ENCODE measurements at regions not wholly inside any gene's neighbourhood (a gene's known extent, or its start where the extent isn't known, plus 50 kb on each side); places are given as distances from the start of the nearest gene placed in this dataset.

GRCh38 chr18:71374294-71375000, 1085.6 kb downstream of the SOCS6 start:
- TF ChIP-seq, protein P1, sequence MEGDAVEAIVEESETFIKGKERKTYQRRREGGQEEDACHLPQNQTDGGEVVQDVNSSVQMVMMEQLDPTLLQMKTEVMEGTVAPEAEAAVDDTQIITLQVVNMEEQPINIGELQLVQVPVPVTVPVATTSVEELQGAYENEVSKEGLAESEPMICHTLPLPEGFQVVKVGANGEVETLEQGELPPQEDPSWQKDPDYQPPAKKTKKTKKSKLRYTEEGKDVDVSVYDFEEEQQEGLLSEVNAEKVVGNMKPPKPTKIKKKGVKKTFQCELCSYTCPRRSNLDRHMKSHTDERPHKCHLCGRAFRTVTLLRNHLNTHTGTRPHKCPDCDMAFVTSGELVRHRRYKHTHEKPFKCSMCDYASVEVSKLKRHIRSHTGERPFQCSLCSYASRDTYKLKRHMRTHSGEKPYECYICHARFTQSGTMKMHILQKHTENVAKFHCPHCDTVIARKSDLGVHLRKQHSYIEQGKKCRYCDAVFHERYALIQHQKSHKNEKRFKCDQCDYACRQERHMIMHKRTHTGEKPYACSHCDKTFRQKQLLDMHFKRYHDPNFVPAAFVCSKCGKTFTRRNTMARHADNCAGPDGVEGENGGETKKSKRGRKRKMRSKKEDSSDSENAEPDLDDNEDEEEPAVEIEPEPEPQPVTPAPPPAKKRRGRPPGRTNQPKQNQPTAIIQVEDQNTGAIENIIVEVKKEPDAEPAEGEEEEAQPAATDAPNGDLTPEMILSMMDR (IDR thresholded peaks at IDR 0.05) = no peak
- TF ChIP-seq POLR2AphosphoS5 (IDR thresholded peaks at IDR 0.05) = no peak

Measured in suprapubic skin (tissue), 3 donors.